Lower leg skin (tissue), 3 donors: ENCODE measurements at regions not wholly inside any gene's neighbourhood (a gene's known extent, or its start where the extent isn't known, plus 50 kb on each side); places are given as distances from the start of the nearest gene placed in this dataset.

Experiments
- CTCF ChIP-seq, 3 donors: fragments of 450-650 bp; IDR thresholded peaks; one replicate each; pipeline ENCODE4 v1.5.1; 2016; ENCODE audit warnings: antibody characterized with exemption in 3 of 3, mild to moderate bottlenecking in 3 of 3, moderate library complexity in 2 of 3
- POLR2A ChIP-seq, 2 donors: fragments of 450-650 bp; IDR thresholded peaks; one replicate each; pipeline ENCODE4 v1.6.1; 2016 to 2017; ENCODE audit warnings: antibody characterized with exemption in 2 of 2, mild to moderate bottlenecking in 1 of 2, moderate library complexity in 1 of 2

GRCh38 chr4:18480342-18480741, 458.8 kb upstream of the LCORL start:
- TF ChIP-seq CTCF (IDR thresholded peaks at IDR 0.05) (no peak), POLR2A (IDR thresholded peaks at IDR 0.05) (no peak)
